ENCODE measurements at regions not wholly inside any gene's neighbourhood (a gene's known extent, or its start where the extent isn't known, plus 50 kb on each side); places are given as distances from the start of the nearest gene placed in this dataset.
A peak's percentile ranks its signal among the peaks of the same experiment; 100 is the strongest.
"Not testable (repeated sequence)": the region's sequence is repeated elsewhere in the genome, so short reads cannot be mapped to it uniquely, and the experiment has no call there.

DNA sequence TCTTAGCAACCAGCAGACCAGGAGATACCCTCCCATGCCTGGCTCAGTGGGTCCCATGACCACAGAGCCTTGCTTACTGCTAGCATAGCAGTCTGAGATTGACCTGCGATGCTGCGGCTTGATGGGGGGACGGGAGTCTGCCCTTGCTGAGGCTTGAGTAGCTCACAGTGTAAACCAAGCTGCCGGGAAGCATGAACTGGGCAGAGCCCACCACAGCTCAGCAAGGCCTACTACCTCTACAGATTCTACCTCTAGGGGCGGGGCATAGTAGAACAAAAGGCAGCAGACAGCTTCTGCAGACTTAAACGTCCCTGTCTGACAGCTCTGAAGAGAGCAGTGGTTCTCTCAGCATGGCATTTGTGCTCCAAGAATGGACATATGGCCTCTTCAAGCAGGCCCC is 86.7 kb upstream of the OR4E1 start:
- not testable (repeated sequence) for DNase-seq (ENCODE audit: low spot score)

GRCh38 chr14:21749306-21749868 is 75.8 kb upstream of the OR4E1 start:
- no peak for DNase-seq (ENCODE audit: low spot score)

DNA sequence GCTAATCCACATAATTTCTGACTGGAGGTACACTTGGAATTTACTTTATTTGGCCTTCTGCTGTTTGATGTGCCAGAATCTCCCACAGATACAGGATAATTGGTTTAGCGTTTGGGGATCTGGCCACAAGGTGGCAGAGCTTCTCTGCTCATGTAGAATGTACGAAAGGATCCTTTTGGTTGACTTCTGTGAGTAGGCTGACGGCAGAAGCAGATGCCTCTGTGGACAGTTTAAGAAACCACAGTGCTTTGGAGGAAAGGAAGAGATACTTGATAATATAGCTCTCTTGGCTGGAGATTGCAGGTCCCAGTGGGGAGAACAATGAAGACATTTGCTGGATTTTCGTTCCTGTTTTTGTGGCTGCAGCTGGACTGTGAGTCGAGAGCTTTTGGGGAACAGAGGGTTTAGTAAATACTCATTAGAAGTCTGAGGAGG is 75.3 kb upstream of the OR4E1 start:
- peak; percentile 44 for DNase-seq (ENCODE audit: low spot score)

DNA sequence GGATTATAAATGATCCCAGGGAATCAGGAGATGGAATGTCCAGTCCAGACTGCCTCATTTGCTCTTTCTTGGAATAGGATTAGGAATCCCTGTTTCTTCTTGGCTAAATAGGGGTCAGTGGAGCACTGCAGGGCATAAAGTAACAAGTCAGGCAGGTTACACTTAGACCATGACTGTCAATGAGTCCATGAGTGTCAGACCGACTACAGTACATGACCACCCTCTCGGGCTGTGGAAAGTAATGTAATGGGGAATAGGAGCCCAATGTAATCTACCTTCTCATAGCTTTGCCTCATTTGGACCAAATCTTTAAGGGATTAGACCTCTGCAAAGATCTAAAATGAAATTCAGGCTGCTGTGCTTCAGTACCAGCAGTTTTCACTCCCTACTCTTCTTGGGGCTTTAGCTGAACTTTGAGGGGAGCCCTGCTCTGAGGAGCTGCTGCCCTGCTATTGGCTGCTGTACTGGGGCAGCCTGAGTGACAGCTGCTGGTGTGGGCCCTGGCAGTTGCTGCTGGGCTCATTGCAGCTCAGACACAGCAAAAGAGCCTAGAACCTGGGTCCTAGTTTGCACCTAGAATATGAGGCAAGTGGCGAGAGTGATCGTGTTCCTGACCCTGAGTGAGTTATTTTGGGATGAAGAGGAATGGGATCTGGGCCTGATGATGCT is 62.2 kb upstream of the OR4E1 start:
- no peak for DNase-seq (ENCODE audit: low spot score)

DNA sequence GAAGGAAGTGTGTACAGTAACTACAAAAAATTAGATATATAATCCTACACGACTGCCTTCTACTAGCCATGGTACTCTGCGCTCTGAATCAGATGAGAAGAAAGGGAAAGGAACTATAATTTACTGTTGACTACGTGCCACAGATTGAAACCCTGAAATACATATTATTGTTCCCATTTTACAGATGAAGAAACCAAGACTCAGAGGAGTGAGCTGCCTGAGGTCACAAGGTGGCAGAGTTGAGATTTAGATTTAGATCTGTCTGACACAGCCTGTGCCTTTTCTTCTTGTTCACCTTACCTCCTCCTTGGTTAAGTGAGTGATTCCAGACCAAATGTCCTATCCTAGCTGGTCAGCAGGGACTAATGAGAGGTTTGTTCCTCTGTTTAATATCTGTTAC is 61.6 kb upstream of the OR4E1 start:
- DNase-seq (ENCODE audit: low spot score): no peak

- peak; percentile 50 for DNase-seq (ENCODE audit: low spot score)
Observed at GRCh38 chr14:21734457-21735074, 60.9 kb upstream of the OR4E1 start.

- no peak for DNase-seq (ENCODE audit: low spot score)
Observed at GRCh38 chr14:21729703-21730233, 56.1 kb upstream of the OR4E1 start.

GRCh38 chr14:21725250-21725649 is 51.6 kb upstream of the OR4E1 start:
- DNase-seq (ENCODE audit: low spot score): no peak

- no peak for DNase-seq (ENCODE audit: low spot score)
Observed at GRCh38 chr14:21724090-21724973, 50.7 kb upstream of the OR4E1 start.

- peak; percentile 22 for DNase-seq (ENCODE audit: low spot score)
Observed at GRCh38 chr14:21723431-21724045, 49.9 kb upstream of the OR4E1 start.

Measured in SW480 (cell line).